Cardiac muscle cell (in vitro differentiated cells and primary cell): ENCODE measurements at regions not wholly inside any gene's neighbourhood (a gene's known extent, or its start where the extent isn't known, plus 50 kb on each side); places are given as distances from the start of the nearest gene placed in this dataset.
A peak's percentile ranks its signal among the peaks of the same experiment; 100 is the strongest.

Experiments
- DNase-seq, 2 donors: peaks; one replicate each; pipeline versions ENCODE4 v3.0.0 to v3.0.0-alpha.2; 2010 to 2017; ENCODE audit warnings: low read depth in 1 of 2, low spot score in 1 of 2
- H3K27ac ChIP-seq: fragments of 200-600 bp; sonication (generic); 2 replicates; pipeline ENCODE4 v1.5.1; 2016
- H3K27me3 ChIP-seq: fragments of 200-600 bp; sonication (generic); 2 replicates; pipeline ENCODE4 v1.6.0; 2016; ENCODE audit warnings: control low read depth
- H3K36me3 ChIP-seq: fragments of 200-600 bp; sonication (generic); 2 replicates; pipeline ENCODE4 v1.5.1; 2016; ENCODE audit warnings: control low read depth
- H3K4me1 ChIP-seq: fragments of 200-600 bp; sonication (generic); 2 replicates; pipeline ENCODE4 v1.8.1; 2017; ENCODE audit warnings: low read depth, mild to moderate bottlenecking, mixed run types
- H3K4me3 ChIP-seq: fragments of 200-600 bp; sonication (generic); 2 replicates; pipeline ENCODE4 v1.5.1; 2016; ENCODE audit warnings: mild to moderate bottlenecking
- H3K9me3 ChIP-seq: fragments of 200-600 bp; sonication (generic); 2 replicates; pipeline ENCODE4 v1.5.1; 2017; ENCODE audit warnings: low read depth, mild to moderate bottlenecking, control low read depth
- TF ChIP-seq, protein P1 (sequence below): IDR thresholded peaks from 2 replicates; pipeline ENCODE4 v1.5.1; 2012; ENCODE audit warnings: low read depth, mild to moderate bottlenecking, low read length

DNA sequence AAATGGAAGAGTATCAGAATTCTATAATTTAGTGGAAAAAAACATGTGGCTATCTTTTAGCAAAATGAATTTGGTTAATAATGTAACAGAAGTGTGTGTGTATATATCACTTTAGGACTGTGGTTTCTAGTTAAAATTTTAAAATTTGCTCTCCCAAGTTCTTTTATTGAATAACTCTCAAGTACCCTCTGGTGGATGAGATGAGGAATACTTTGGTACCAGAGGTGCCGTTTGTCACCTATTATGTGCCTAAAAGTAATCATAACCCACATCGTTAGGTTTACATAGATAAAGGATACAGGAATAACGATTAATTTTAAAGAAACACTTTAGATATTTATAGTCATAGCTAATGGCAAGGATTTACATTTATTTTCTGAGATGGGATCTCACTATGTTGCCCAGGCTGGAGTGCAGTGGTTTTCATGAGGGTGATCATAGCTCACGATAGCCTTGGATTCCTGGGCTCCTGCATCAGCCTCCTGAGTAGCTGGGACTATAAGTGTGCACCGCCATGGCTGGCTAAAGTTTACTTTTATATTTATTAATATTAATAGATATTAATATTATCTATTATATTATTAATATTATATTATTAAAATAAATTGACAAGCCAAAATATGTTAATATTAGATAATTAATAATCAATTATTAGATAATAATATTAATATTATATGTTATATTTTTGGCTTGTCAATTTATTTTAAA is 66.7 kb upstream of the CAPRIN1 start:
- H3K9me3 ChIP-seq: no peaks in the 10 kb centered on the region
- H3K4me3 ChIP-seq: no peak overlapping the region
- H3K4me1 ChIP-seq: no peaks in the 10 kb centered on the region
- no peaks in the 10 kb centered on the region for H3K27me3 ChIP-seq
- no peak for DNase-seq
- H3K36me3 ChIP-seq: no peaks in the 10 kb centered on the region
- TF ChIP-seq, protein P1, sequence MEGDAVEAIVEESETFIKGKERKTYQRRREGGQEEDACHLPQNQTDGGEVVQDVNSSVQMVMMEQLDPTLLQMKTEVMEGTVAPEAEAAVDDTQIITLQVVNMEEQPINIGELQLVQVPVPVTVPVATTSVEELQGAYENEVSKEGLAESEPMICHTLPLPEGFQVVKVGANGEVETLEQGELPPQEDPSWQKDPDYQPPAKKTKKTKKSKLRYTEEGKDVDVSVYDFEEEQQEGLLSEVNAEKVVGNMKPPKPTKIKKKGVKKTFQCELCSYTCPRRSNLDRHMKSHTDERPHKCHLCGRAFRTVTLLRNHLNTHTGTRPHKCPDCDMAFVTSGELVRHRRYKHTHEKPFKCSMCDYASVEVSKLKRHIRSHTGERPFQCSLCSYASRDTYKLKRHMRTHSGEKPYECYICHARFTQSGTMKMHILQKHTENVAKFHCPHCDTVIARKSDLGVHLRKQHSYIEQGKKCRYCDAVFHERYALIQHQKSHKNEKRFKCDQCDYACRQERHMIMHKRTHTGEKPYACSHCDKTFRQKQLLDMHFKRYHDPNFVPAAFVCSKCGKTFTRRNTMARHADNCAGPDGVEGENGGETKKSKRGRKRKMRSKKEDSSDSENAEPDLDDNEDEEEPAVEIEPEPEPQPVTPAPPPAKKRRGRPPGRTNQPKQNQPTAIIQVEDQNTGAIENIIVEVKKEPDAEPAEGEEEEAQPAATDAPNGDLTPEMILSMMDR: no peak
- H3K27ac ChIP-seq: no peak overlapping the region

DNA sequence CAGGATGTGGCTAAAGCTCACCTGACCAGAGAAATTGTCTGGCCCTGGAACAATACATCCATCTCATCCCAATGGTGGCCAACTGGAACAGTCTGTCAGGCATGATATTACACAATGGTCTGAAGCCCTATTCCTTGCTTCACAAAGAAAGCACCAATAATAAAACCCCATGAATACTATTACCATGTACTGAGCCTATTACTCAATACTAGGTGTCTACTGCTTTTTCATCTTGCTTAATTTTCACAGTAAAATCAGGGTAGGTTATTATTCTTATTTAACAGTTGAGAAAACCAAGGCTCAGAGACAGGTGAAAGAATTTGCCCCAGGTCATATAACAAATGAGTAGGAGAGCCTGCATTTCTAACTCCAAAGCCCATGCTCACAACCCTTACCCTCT is 68.9 kb upstream of the CAPRIN1 start:
- H3K36me3 ChIP-seq: no peaks in the 10 kb centered on the region
- DNase-seq: no peak

DNA sequence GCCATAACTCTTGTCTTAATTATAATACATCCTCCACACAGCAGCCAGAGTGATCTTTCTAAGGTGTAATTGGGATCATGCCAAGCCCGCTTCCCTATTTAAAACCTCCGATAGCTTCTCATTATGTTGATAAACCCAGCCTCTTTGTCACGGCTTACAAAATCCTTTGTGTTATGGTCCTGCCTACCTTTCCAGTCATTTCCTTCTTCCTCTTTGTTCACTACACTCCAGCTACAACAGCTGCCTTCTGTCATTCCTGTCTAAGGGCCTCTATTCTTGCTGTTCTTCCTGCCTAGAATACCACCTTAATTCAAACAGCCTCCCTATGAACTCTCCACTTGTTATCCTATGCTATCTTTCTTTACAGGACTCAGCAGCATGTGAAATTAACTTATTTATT is 70.6 kb upstream of the CAPRIN1 start:
- TF ChIP-seq, protein P1: no peak

More for the DNA sequence above, 68.9 kb upstream of the CAPRIN1 start:
- TF ChIP-seq, protein P1: no peak
- no peak overlapping the region for H3K4me3 ChIP-seq
- no peaks in the 10 kb centered on the region for H3K27me3 ChIP-seq
- no peak overlapping the region for H3K27ac ChIP-seq
- no peaks in the 10 kb centered on the region for H3K4me1 ChIP-seq
- no peaks in the 10 kb centered on the region for H3K9me3 ChIP-seq

DNA sequence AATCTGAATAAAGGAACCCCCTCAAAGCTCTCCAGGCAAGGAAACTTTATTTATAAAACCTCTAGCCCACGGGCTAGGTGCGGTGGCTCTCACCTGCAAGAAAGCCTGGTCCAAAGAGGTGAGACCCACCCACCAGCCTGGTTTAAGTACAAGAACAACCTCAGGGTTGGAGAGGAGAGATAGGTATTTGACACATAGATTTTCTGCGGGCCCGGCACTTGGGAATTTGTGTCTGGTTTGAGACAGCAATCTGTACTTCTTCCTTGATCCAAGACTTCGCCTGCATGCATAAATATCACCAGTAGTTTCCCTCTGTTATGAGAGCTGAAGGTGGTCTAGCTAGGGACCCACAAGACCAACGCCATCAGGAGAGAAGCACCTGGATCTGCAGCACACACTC is 73.2 kb upstream of the CAPRIN1 start:
- H3K27me3 ChIP-seq: no peaks in the 10 kb centered on the region
- DNase-seq: no peak
- no peak overlapping the region for H3K4me3 ChIP-seq
- TF ChIP-seq, protein P1: no peak
- H3K36me3 ChIP-seq: no peaks in the 10 kb centered on the region
- H3K27ac ChIP-seq: no peak overlapping the region
- H3K9me3 ChIP-seq: no peaks in the 10 kb centered on the region
- no peaks in the 10 kb centered on the region for H3K4me1 ChIP-seq

More for the DNA sequence above, 70.6 kb upstream of the CAPRIN1 start:
- Histone ChIP-seq H3K27ac (no peak overlapping the region), H3K4me3 (no peak overlapping the region), H3K36me3 (no peaks in the 10 kb centered on the region), H3K4me1 (no peaks in the 10 kb centered on the region), H3K9me3 (no peaks in the 10 kb centered on the region), H3K27me3 (no peaks in the 10 kb centered on the region)
- peak in 1 of 2 donors; percentile 45 for DNase-seq

DNA sequence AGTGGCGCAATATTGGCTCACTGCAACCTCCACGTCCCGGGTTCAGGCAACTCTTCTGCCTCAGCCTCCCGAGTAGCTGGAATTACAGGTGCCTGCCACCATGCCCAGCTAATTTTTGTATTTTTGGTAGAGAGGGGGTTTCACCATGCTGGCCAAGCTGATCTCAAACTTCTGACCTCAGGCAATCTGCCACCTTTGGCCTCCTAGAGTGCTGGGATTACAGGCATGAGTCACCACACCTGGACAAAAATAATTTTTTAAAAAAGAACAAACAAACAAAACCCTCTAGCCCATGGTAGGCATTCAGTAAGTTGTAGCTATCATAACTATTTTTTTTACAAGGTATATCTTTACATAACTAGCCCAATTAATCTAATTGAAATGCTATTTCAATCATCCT is 73.9 kb upstream of the CAPRIN1 start:
- Histone ChIP-seq H3K27ac (no peak overlapping the region), H3K27me3 (no peaks in the 10 kb centered on the region), H3K4me3 (no peak overlapping the region), H3K9me3 (no peaks in the 10 kb centered on the region), H3K4me1 (no peaks in the 10 kb centered on the region), H3K36me3 (no peaks in the 10 kb centered on the region)
- TF ChIP-seq, protein P1: no peak
- no peak for DNase-seq
